Upper lobe of left lung (tissue), 6 donors: ENCODE measurements at regions not wholly inside any gene's neighbourhood (a gene's known extent, or its start where the extent isn't known, plus 50 kb on each side); places are given as distances from the start of the nearest gene placed in this dataset.

Experiments used
- ATAC-seq, 2 donors: fragments of 200-7000 bp; cut with Tn5 transposase; one replicate each; pipeline ENCODE4 v1.9.1; 2022; ENCODE audit warnings: mild to moderate bottlenecking in 2 of 2, moderate library complexity in 2 of 2; ENCODE audit not compliant: low FRiP score in 2 of 2
- DNase-seq, 2 donors: peaks; one replicate each; pipeline ENCODE4 v3.0.0-alpha.2; 2019 to 2020
- H3K27ac ChIP-seq, 4 donors: fragments of 200-600 bp; sonication (generic); one replicate each; pipeline ENCODE4 v1.5.1; 2016 to 2019
- H3K27me3 ChIP-seq, 4 donors: fragments of 200-600 bp; sonication (generic); one replicate each; pipeline ENCODE4 v1.5.1; 2017 to 2019
- H3K36me3 ChIP-seq, 4 donors: fragments of 200-600 bp; sonication (generic); one replicate each; pipeline ENCODE4 v1.5.1; 2016 to 2019
- H3K4me1 ChIP-seq, 4 donors: fragments of 200-600 bp; sonication (generic); one replicate each; pipeline ENCODE4 v1.5.1; 2018 to 2019
- H3K4me3 ChIP-seq, 4 donors: fragments of 200-600 bp; sonication (generic); one replicate each; pipeline ENCODE4 v1.5.1; 2017 to 2019; ENCODE audit warnings: mild to moderate bottlenecking in 2 of 4, moderate library complexity in 1 of 4
- H3K9me3 ChIP-seq, 4 donors: fragments of 200-600 bp; sonication (generic); one replicate each; pipeline ENCODE4 v1.5.1; 2018 to 2019
- EP300 ChIP-seq, 4 donors: sonication (generic); formaldehyde crosslinking; IDR thresholded peaks; one replicate each; pipeline ENCODE4 v1.5.1; 2017; ENCODE audit warnings: antibody characterized with exemption in 4 of 4, control low read depth in 2 of 4
- POLR2A ChIP-seq, 4 donors: fragments of 450-650 bp; IDR thresholded peaks; one replicate each; pipeline ENCODE4 v1.5.1; 2016 to 2017; ENCODE audit warnings: antibody characterized with exemption in 4 of 4, mild to moderate bottlenecking in 2 of 4
- POLR2AphosphoS5 ChIP-seq, 2 donors: sonication (generic); formaldehyde crosslinking; IDR thresholded peaks; one replicate each; pipeline ENCODE4 v1.5.1; 2017; ENCODE audit warnings: antibody characterized with exemption in 2 of 2
- WGBS, 2 donors: methylation state at CpG; one replicate each; pipeline ENCODE4 v1.1.5; 2017 to 2018; 5-methylcytosine and 5-hydroxymethylcytosine counted together
- small RNA-seq, 4 donors: library from RNA; depleted of rRNA; stranded (forward); fragments of <200 nt; gene quantifications; one replicate each; pipeline ENCODE3, GENCODE V24; 2016
- TF ChIP-seq, protein P1 (sequence below), 6 experiments: fragments of 450-650 bp in 4 of 6; fragments of 200-600 bp in 2 of 6; sonication (generic) in 2 of 6; IDR thresholded peaks; one replicate each; pipeline ENCODE4 v1.5.1; 2016 to 2019; ENCODE audit warnings: antibody characterized with exemption in 6 of 6
- donor health status: DM: no; HTN: no; CAD: no; lungs with moderate emphysema.
- donor health status: DM: no; HTN: yes; CAD: no; lungs with severe emphysema.

DNA sequence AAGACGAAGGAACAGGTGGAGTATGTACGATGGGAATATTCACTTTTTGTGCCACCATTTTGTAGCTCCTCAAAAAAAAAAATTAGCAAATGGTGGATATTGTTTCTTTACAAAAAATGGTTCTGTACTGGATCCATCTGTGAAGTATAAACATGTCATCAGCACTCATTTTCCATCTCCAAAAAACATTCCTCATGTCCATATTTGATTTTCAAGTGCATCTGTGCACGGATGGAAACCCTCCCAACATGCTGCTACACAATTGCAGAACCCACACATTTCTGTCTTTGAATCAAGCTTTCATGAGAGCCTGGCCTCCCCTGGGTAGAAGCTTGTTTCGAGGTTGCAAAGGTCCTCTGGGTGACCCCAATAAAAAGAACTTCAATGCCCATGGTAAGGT is 59.6 kb upstream of the ZEB2 start:
- TF ChIP-seq, protein P1, sequence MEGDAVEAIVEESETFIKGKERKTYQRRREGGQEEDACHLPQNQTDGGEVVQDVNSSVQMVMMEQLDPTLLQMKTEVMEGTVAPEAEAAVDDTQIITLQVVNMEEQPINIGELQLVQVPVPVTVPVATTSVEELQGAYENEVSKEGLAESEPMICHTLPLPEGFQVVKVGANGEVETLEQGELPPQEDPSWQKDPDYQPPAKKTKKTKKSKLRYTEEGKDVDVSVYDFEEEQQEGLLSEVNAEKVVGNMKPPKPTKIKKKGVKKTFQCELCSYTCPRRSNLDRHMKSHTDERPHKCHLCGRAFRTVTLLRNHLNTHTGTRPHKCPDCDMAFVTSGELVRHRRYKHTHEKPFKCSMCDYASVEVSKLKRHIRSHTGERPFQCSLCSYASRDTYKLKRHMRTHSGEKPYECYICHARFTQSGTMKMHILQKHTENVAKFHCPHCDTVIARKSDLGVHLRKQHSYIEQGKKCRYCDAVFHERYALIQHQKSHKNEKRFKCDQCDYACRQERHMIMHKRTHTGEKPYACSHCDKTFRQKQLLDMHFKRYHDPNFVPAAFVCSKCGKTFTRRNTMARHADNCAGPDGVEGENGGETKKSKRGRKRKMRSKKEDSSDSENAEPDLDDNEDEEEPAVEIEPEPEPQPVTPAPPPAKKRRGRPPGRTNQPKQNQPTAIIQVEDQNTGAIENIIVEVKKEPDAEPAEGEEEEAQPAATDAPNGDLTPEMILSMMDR (IDR thresholded peaks at IDR 0.05) = no peak
- TF ChIP-seq POLR2A (IDR thresholded peaks at IDR 0.05) = no peak
- no peak for TF ChIP-seq POLR2AphosphoS5 (IDR thresholded peaks at IDR 0.05)
- no peak for TF ChIP-seq EP300 (IDR thresholded peaks at IDR 0.05)
- ATAC-seq (no peak), DNase-seq (no peak)
- H3K27ac ChIP-seq = no peak overlapping the region
- H3K4me3 ChIP-seq = no peak overlapping the region
- peaks cover 3 to 17% (median 13%) of the 10 kb centered on the region in 4 donors for H3K4me1 ChIP-seq
- no peaks in the 10 kb centered on the region for H3K9me3 ChIP-seq
- WGBS, 2 donors = 90 to 92% methylated on average over 4 of the region's 4 CpGs
- no peaks in the 10 kb centered on the region for H3K27me3 ChIP-seq
- H3K36me3 ChIP-seq = no peaks in the 10 kb centered on the region

GRCh38 chr2:144578099-144578498 is 58.2 kb upstream of the ZEB2 start:
- Histone ChIP-seq H3K9me3 (no peaks in the 10 kb centered on the region), H3K27ac (no peak overlapping the region), H3K36me3 (no peaks in the 10 kb centered on the region), H3K4me1 (peaks cover 0 to 16% (median 9%) of the 10 kb centered on the region in 4 donors), H3K4me3 (no peak overlapping the region), H3K27me3 (no peaks in the 10 kb centered on the region)
- DNase-seq (no peak), ATAC-seq (no peak)
- TF ChIP-seq, protein P1 (IDR thresholded peaks at IDR 0.05) = no peak
- TF ChIP-seq POLR2A (IDR thresholded peaks at IDR 0.05) = no peak
- TF ChIP-seq EP300 (IDR thresholded peaks at IDR 0.05) = no peak
- TF ChIP-seq POLR2AphosphoS5 (IDR thresholded peaks at IDR 0.05) = no peak
- 79 to 82% methylated on average over 3 of the region's 3 CpGs for WGBS, 2 donors

- ATAC-seq (no peak), DNase-seq (no peak)
- TF ChIP-seq, protein P1 (IDR thresholded peaks at IDR 0.05) = no peak
- TF ChIP-seq POLR2A (IDR thresholded peaks at IDR 0.05) (no peak), EP300 (IDR thresholded peaks at IDR 0.05) (no peak), POLR2AphosphoS5 (IDR thresholded peaks at IDR 0.05) (no peak)
- no peak overlapping the region for H3K27ac ChIP-seq
- no peaks in the 10 kb centered on the region for H3K4me1 ChIP-seq
- no peaks in the 10 kb centered on the region for H3K36me3 ChIP-seq
- no peaks in the 10 kb centered on the region for H3K27me3 ChIP-seq
- H3K4me3 ChIP-seq = no peak overlapping the region
- H3K9me3 ChIP-seq = no peaks in the 10 kb centered on the region
Measured at GRCh38 chr2:144572977-144573376, 53.1 kb upstream of the ZEB2 start.

DNA sequence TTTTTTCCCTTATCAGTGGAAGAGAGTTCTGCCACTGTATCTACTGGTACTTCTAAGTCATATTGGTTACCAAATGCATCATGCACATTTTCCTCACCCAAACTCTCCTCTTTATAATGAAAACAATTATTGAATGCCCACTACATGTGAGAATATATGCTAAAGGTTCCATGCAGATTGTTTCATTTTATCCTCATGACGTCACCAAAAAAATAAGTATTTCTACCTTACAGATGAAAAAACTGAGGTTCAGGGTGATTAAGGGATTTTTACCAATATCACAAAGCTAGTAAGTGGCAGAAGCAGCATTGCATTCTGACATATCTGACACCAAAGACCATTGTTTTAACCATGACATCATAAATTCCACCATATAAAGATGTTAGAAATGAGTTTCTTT is 51.9 kb upstream of the ZEB2 start:
- no peak for TF ChIP-seq POLR2A (IDR thresholded peaks at IDR 0.05)
- no peak for TF ChIP-seq POLR2AphosphoS5 (IDR thresholded peaks at IDR 0.05)
- TF ChIP-seq, protein P1 (IDR thresholded peaks at IDR 0.05) = no peak
- no peak for TF ChIP-seq EP300 (IDR thresholded peaks at IDR 0.05)
- no peak for ATAC-seq
- Histone ChIP-seq H3K4me3 (no peak overlapping the region), H3K27ac (no peak overlapping the region), H3K4me1 (no peaks in the 10 kb centered on the region), H3K36me3 (no peaks in the 10 kb centered on the region), H3K27me3 (no peaks in the 10 kb centered on the region), H3K9me3 (no peaks in the 10 kb centered on the region)
- DNase-seq = no peak
- WGBS, 2 donors = 44 to 92% methylated on average over 1 of the region's 1 CpG

DNA sequence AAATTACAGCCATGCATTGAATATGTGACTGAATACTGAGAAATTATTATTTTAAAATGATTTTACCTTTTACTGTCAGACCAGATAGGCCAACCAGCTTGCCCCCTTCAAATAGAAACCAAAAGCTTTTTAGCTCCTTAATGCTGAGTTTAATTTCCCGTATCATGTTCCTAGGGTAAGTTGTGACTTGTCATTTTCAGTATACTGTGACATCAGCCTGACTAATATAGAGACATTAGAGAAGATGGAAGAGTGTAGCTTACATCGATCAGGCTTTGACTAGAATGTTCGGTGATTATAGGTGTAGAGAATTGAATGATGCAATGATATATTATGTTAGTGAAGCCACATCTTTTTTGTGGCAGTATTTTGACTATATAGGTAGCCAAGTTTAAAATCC is 50.6 kb upstream of the ZEB2 start:
- no peaks in the 10 kb centered on the region for H3K27me3 ChIP-seq
- ATAC-seq (no peak), DNase-seq (no peak)
- no peaks in the 10 kb centered on the region for H3K9me3 ChIP-seq
- no peak overlapping the region for H3K4me3 ChIP-seq
- no peak overlapping the region for H3K27ac ChIP-seq
- 90 to 91% methylated on average over 3 of the region's 3 CpGs for WGBS, 2 donors
- H3K4me1 ChIP-seq = no peaks in the 10 kb centered on the region
- TF ChIP-seq POLR2A (IDR thresholded peaks at IDR 0.05) (no peak), POLR2AphosphoS5 (IDR thresholded peaks at IDR 0.05) (no peak)
- no peaks in the 10 kb centered on the region for H3K36me3 ChIP-seq

Small RNA genes lying in the stretch of these regions (small RNA-seq; reads per million reads assigned to genes)
- 0 reads per million in 4 donors for gene RF00019
- 0 reads per million in 4 donors for gene RF01992
- gene RNA5SP106 = 0 reads per million in 4 donors
- gene RNU6-692P = 0 reads per million in 4 donors
- 0 reads per million in 4 donors for gene RNU6-715P
- 0 reads per million in 4 donors for gene RNU7-2P
